HepG2 (cell line): ENCODE measurements at regions not wholly inside any gene's neighbourhood (a gene's known extent, or its start where the extent isn't known, plus 50 kb on each side); places are given as distances from the start of the nearest gene placed in this dataset.

Experiments
- ATAC-seq: fragments of 200-7000 bp; cut with Tn5 transposase; 3 replicates; pipeline ENCODE4 v1.9.1; 2020; ENCODE audit warnings: mild to moderate bottlenecking, moderate library complexity
- BruUV-seq: library from RNA; stranded (reverse); fragments of 400-500 nt; replicated peaks from 2 replicates; lab custom pipeline; 2021; lab: Mats Ljungman, UMichigan
- CTCF ChIA-PET: fragments of 300-600 bp; formaldehyde crosslinking; extraction: SDS; loops from one replicate; lab custom pipeline; 2021; ENCODE audit warnings: low total read pairs, inconsistent platforms, low intra/inter-chr PET ratio; lab: Yijun Ruan, JAX
- POLR2A ChIA-PET: fragments of 350-600 bp; sonication (Branson Sonifier 250); formaldehyde crosslinking; loops from one replicate; lab custom pipeline; 2020; ENCODE audit warnings: antibody characterized with exemption, inconsistent platforms; lab: Yijun Ruan, JAX
- DNase-seq: peaks from one replicate; pipeline ENCODE4 v3.0.0-alpha.2; 2015; ENCODE audit warnings: low spot score
- FAIRE-seq: peaks from 3 replicates; lab custom pipeline; 2011; peaks lifted over from hg19 to GRCh38; lab: Jason Lieb, UNC
- H2AFZ ChIP-seq: one replicate; pipeline ENCODE4 v1.6.1; 2011; ENCODE audit warnings: low read length, inconsistent platforms
- H3K27ac ChIP-seq: fragments of 300-600 bp; 3 replicates; pipeline ENCODE4 v1.8.0; 2011; ENCODE audit warnings: mixed run types, mild to moderate bottlenecking, mixed read lengths, low read length, inconsistent platforms; ENCODE audit not compliant: insufficient read depth; ENCODE audit errors: extremely low read length
- H3K27me3 ChIP-seq, 2 experiments: fragments of 200-600 bp in 1 of 2; 2 replicates in 1 of 2; 3 replicates in 1 of 2; pipeline versions ENCODE4 v1.6.0 to v1.8.0; 2011; ENCODE audit warnings: low read length in 2 of 2, mild to moderate bottlenecking in 2 of 2, moderate library complexity in 2 of 2, inconsistent platforms in 1 of 2; ENCODE audit not compliant: insufficient read depth in 2 of 2, control insufficient read depth in 1 of 2
- H3K36me3 ChIP-seq, 2 experiments: fragments of 200-600 bp in 1 of 2; replicated peaks in 1 of 2; 2 replicates in 1 of 2; 3 replicates in 1 of 2; pipeline versions ENCODE4 v1.5.1 to v1.8.0; 2011; ENCODE audit warnings: low read length in 2 of 2, inconsistent platforms in 1 of 2; ENCODE audit not compliant: insufficient read depth in 2 of 2, control insufficient read depth in 1 of 2
- H3K4me1 ChIP-seq: 2 replicates; pipeline ENCODE4 v1.5.1; 2012; ENCODE audit warnings: low read length, inconsistent platforms; ENCODE audit not compliant: insufficient read depth
- H3K4me2 ChIP-seq: 2 replicates; pipeline ENCODE4 v1.6.0; 2011; ENCODE audit warnings: low read depth, low read length, inconsistent platforms
- H3K4me3 ChIP-seq, 3 experiments: fragments of 200-600 bp in 1 of 3; sonication (generic), shearing (Covaris generic) in 1 of 3; replicated peaks in 1 of 3; 2 replicates each; pipeline ENCODE4 v1.5.1; 2011 to 2016; ENCODE audit warnings: low read length in 3 of 3, inconsistent platforms in 2 of 3, low read depth in 2 of 3, mild to moderate bottlenecking in 2 of 3, control low read depth in 1 of 3, mixed read lengths in 1 of 3; ENCODE audit not compliant: insufficient read depth in 1 of 3
- H3K79me2 ChIP-seq: one replicate; pipeline ENCODE4 v1.6.1; 2011; ENCODE audit warnings: low read length, inconsistent platforms; ENCODE audit not compliant: insufficient read depth
- H3K9ac ChIP-seq: 2 replicates; pipeline ENCODE4 v1.6.0; 2011; ENCODE audit warnings: mild to moderate bottlenecking, low read depth, low read length, inconsistent platforms; ENCODE audit not compliant: insufficient read depth
- H3K9me3 ChIP-seq: 2 replicates; pipeline ENCODE4 v1.5.1; 2012; ENCODE audit warnings: mild to moderate bottlenecking, low read length
- H4K20me1 ChIP-seq: 2 replicates; pipeline ENCODE4 v1.6.0; 2011; ENCODE audit warnings: inconsistent platforms, mild to moderate bottlenecking, low read length, moderate library complexity; ENCODE audit not compliant: insufficient read depth
- DNMT3B ChIP-seq: conservative IDR thresholded peaks from 2 replicates; pipeline ENCODE4 v1.6.1; 2016; ENCODE audit warnings: missing biosample characterization, control low read depth
- KDM3A ChIP-seq: IDR thresholded peaks from 2 replicates; pipeline ENCODE4 v1.6.1; 2018; ENCODE audit warnings: low read depth, missing compliant biosample characterization
- NCOR1 ChIP-seq: fragments of 200-600 bp; sonication (generic); IDR thresholded peaks from 2 replicates; pipeline ENCODE4 v1.7.0; 2017; ENCODE audit warnings: antibody characterized with exemption, low read length, borderline replicate concordance
- NR1H2 ChIP-seq: sonication (generic); formaldehyde crosslinking; IDR thresholded peaks from 2 replicates; pipeline ENCODE4 v1.8.1; 2022; ENCODE audit warnings: low read depth, missing genetic modification reagents, borderline replicate concordance
- SMAD1 ChIP-seq: sonication (generic); formaldehyde crosslinking; IDR thresholded peaks from 2 replicates; pipeline ENCODE4 v1.4.0; 2020; ENCODE audit warnings: missing genetic modification reagents, low read depth, mild to moderate bottlenecking, borderline replicate concordance
- THAP9 ChIP-seq: sonication (generic); formaldehyde crosslinking; IDR thresholded peaks from 2 replicates; pipeline ENCODE4; 2020; ENCODE audit warnings: missing genetic modification reagents, mild to moderate bottlenecking, borderline replicate concordance
- ZNF451 ChIP-seq: sonication (generic); formaldehyde crosslinking; IDR thresholded peaks from 2 replicates; pipeline ENCODE4 v1.5.0; 2020; ENCODE audit warnings: mild to moderate bottlenecking, missing genetic modification reagents
- ZNF777 ChIP-seq: sonication (generic); formaldehyde crosslinking; IDR thresholded peaks from 2 replicates; pipeline ENCODE4 v1.4.0; 2020; ENCODE audit warnings: missing genetic modification reagents
- WGBS: methylation state at CpG from one replicate; pipeline ENCODE4 v1.1.6; 2017; ENCODE audit warnings: low lambda C conversion rate; 5-methylcytosine and 5-hydroxymethylcytosine counted together
- in situ Hi-C: cut with HindIII; loops from 2 replicates; pipeline ENCODE4 v1.10.0; 2017; ENCODE audit warnings: low pct_unique_long_range_greater_than_20kb; ENCODE audit not compliant: extremely low pct_ligation_motif_present
- intact Hi-C: fragments of 100-400 bp; cut with micrococcal nuclease; formaldehyde crosslinking; loops from one replicate; pipeline ENCODE4 v1.10.0; 2022; ENCODE audit not compliant: unreplicated experiment
- TF ChIP-seq, protein P1 (sequence below): sonication (generic); formaldehyde crosslinking; IDR thresholded peaks from 2 replicates; pipeline ENCODE4 v1.8.0; 2022; ENCODE audit warnings: mild to moderate bottlenecking, missing genetic modification reagents, borderline replicate concordance
- TF ChIP-seq, protein P2 (sequence below): fragments of 450-650 bp; IDR thresholded peaks from 2 replicates; pipeline ENCODE4 v1.6.1; 2017; ENCODE audit warnings: mild to moderate bottlenecking

DNA sequence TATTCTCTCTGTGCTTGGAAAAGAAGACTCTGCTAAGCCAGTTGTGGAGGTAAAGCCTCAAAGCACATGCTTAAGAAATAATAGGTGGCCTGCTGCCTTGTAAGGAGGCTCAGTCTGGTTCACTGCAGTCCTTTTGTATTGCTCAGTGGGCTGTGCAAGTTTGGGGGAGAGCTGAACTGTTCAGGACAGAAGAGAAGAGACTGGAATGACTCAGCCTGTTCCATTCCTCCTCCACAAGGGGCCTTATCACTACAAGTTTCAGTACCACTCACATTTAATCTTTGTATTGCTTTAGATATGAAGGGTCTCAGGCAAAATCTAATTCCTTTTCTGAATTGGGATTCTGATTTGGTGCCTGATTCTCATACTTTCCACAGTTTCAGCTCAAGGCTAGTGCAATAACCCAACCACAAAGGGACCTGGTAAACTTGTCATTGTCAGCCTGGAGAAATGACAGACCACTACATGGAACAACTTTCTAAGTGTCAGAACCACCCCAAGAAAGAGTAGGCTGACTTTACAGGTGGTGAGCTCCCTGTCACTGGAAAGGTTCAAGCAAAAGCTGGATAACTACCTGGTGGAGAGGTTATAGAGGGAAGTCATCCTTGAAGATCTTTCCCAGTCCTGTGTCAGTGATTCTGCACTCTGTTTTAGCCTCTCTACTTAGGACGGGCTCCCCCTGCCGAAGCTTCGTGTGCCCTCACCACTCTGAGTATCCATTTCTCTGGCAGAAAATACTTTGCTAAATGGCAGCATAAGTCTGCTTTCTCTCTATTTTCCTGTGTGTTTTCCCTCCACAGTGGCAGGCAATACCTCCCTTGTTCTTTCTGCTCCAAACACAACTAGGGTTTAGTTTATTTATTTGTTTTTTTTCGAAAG lies 162.9 kb upstream of the GJB5 start (continued):
- TF ChIP-seq KDM3A (CRISPR knock-in tag), result no peak

DNA sequence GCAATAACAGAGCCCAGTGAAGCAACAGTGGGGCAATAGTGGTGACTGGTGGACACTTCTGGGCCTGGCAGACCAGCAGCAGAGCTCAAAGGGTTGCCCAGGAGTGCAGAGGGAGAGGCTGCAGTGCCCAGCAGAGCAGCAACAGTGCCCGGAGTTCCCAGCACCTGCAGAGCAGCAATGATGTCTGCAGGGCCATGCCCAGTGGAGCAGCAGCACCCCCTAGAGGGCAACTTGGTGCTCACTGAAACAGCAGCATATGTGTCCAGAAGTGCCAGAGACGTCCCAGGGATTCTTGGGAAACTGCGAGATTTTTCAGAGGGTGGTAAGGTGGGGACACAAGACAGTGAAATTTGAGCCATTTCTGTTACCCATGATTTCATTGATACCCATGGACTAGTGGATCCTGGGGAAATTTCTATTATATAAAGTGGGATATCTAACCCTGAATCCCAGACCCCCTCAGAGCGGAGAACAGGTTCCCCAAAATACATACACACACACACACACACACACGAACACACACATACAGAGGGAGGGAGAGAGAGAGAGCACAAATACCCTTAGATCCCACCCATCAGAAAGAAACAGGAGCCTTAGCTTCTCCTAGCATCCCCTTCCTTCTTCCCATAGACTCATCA lies 156.9 kb upstream of the GJB5 start:
- DNase-seq (peak; percentile 32), FAIRE-seq (peak; percentile 56), ATAC-seq (peak; percentile 94)
- CTCF ChIA-PET, result interaction anchor here (1.2 to 1.8 kb wide), 6 partner anchors 49 to 965 kb away, joined by 3 to 15 read pairs (median 10); no protein-coding TSS in a partner anchor
- H3K79me2 ChIP-seq, result no peaks in the 10 kb centered on the region
- H3K4me1 ChIP-seq, result no peaks in the 10 kb centered on the region
- H2AFZ ChIP-seq, result no peak overlapping the region
- no peaks in the 10 kb centered on the region for H3K9me3 ChIP-seq
- H3K9ac ChIP-seq, result no peak overlapping the region
- intact Hi-C loops (loop anchor here (1.0 to 5.0 kb wide), 4 partner anchors 49 to 965 kb away; no protein-coding TSS in a partner anchor), in situ Hi-C loops (loop anchor here (5.0 to 10.0 kb wide), 2 partner anchors 136 to 963 kb away; no protein-coding TSS in a partner anchor)
- WGBS, result 28% methylated on average over 4 of the region's 5 CpGs
- H3K27me3 ChIP-seq, result peaks cover 0 to 1% of the 10 kb centered on the region in 2 experiments; a peak in 1 of 5 replicates
- H3K4me3 ChIP-seq, result no peak overlapping the region
- no peaks in the 10 kb centered on the region for H3K36me3 ChIP-seq
- no peak overlapping the region for H3K27ac ChIP-seq
- no TSS peak for BruUV-seq
- POLR2A ChIA-PET, result no interaction called here
- H4K20me1 ChIP-seq, result no peaks in the 10 kb centered on the region
- no peak overlapping the region for H3K4me2 ChIP-seq
- TF ChIP-seq THAP9 (CRISPR knock-in tag), result no peak
- no peak for TF ChIP-seq ZNF451
- no peak for TF ChIP-seq DNMT3B
- TF ChIP-seq, protein P1, sequence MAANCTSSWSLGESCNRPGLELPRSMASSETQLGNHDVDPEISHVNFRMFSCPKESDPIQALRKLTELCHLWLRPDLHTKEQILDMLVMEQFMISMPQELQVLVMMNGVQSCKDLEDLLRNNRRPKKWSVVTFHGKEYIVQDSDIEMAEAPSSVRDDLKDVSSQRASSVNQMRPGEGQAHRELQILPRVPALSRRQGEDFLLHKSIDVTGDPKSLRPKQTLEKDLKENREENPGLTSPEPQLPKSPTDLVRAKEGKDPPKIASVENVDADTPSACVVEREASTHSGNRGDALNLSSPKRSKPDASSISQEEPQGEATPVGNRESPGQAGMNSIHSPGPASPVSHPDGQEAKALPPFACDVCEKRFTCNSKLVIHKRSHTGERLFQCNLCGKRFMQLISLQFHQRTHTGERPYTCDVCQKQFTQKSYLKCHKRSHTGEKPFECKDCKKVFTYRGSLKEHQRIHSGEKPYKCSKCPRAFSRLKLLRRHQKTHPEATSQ, result no peak
- no peak for TF ChIP-seq NR1H2 (CRISPR knock-in tag)
- TF ChIP-seq, protein P2, sequence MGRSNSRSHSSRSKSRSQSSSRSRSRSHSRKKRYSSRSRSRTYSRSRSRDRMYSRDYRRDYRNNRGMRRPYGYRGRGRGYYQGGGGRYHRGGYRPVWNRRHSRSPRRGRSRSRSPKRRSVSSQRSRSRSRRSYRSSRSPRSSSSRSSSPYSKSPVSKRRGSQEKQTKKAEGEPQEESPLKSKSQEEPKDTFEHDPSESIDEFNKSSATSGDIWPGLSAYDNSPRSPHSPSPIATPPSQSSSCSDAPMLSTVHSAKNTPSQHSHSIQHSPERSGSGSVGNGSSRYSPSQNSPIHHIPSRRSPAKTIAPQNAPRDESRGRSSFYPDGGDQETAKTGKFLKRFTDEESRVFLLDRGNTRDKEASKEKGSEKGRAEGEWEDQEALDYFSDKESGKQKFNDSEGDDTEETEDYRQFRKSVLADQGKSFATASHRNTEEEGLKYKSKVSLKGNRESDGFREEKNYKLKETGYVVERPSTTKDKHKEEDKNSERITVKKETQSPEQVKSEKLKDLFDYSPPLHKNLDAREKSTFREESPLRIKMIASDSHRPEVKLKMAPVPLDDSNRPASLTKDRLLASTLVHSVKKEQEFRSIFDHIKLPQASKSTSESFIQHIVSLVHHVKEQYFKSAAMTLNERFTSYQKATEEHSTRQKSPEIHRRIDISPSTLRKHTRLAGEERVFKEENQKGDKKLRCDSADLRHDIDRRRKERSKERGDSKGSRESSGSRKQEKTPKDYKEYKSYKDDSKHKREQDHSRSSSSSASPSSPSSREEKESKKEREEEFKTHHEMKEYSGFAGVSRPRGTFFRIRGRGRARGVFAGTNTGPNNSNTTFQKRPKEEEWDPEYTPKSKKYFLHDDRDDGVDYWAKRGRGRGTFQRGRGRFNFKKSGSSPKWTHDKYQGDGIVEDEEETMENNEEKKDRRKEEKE, result no peak
- TF ChIP-seq ZNF777, result no peak
- no peak for TF ChIP-seq NCOR1
- TF ChIP-seq SMAD1 (CRISPR knock-in tag), result no peak
